PC-3 (cell line): ENCODE measurements at regions not wholly inside any gene's neighbourhood (a gene's known extent, or its start where the extent isn't known, plus 50 kb on each side); places are given as distances from the start of the nearest gene placed in this dataset.

Experiments used
- ATAC-seq: fragments of 200-7000 bp; cut with Tn5 transposase; 2 replicates; pipeline ENCODE4 v1.9.1; 2020; ENCODE audit warnings: mild to moderate bottlenecking, moderate library complexity
- BruUV-seq: library from RNA; stranded (reverse); fragments of 400-500 nt; replicated peaks from 2 replicates; lab custom pipeline; 2021; lab: Mats Ljungman, UMichigan
- CTCF ChIA-PET: fragments of 300-600 bp; sonication (Branson Sonifier 250); formaldehyde crosslinking; loops from one replicate; lab custom pipeline; 2022; ENCODE audit warnings: antibody characterized with exemption; lab: Charles Lee
- POLR2A ChIA-PET: fragments of 300-600 bp; sonication (Branson Sonifier 250); formaldehyde crosslinking; loops from one replicate; lab custom pipeline; 2022; ENCODE audit warnings: antibody characterized with exemption; ENCODE audit not compliant: unreplicated experiment; lab: Charles Lee
- DNase-seq: peaks from one replicate; pipeline ENCODE4 v3.0.0-alpha.2; 2015
- H2AFZ ChIP-seq: fragments of 300-600 bp; sonication (generic); 2 replicates; pipeline ENCODE4 v1.6.0; 2016; ENCODE audit warnings: antibody characterized with exemption, low read length
- H3F3A ChIP-seq: fragments of 300-600 bp; sonication (generic); one replicate; pipeline ENCODE4 v1.6.0; 2017; ENCODE audit warnings: antibody characterized with exemption, low read length, control low read depth, mild to moderate bottlenecking; ENCODE audit not compliant: unreplicated experiment
- H3K27ac ChIP-seq: fragments of 300-600 bp; sonication (generic); 2 replicates; pipeline ENCODE4 v1.5.1; 2016; ENCODE audit warnings: mild to moderate bottlenecking, low read length
- H3K27me3 ChIP-seq: fragments of 300-600 bp; sonication (generic); 2 replicates; pipeline ENCODE4 v1.6.1; 2016; ENCODE audit warnings: low read length, mixed read lengths
- H3K36me3 ChIP-seq: fragments of 300-600 bp; sonication (generic); 2 replicates; pipeline ENCODE4 v1.6.1; 2016; ENCODE audit warnings: low read depth, mixed run types, low read length, mixed read lengths
- H3K4me1 ChIP-seq: fragments of 300-600 bp; sonication (generic); 2 replicates; pipeline ENCODE4 v1.5.1; 2016; ENCODE audit warnings: low read length; ENCODE audit not compliant: insufficient read depth
- H3K4me2 ChIP-seq: fragments of 300-600 bp; sonication (generic); 2 replicates; pipeline ENCODE4 v1.6.0; 2016; ENCODE audit warnings: low read length
- H3K4me3 ChIP-seq: fragments of 300-600 bp; sonication (generic); 2 replicates; pipeline ENCODE4 v1.5.1; 2016; ENCODE audit warnings: mild to moderate bottlenecking, low read length, mixed read lengths
- H3K79me2 ChIP-seq: fragments of 300-600 bp; sonication (generic); 2 replicates; pipeline ENCODE4 v1.6.1; 2017; ENCODE audit warnings: low read length, mixed read lengths
- H3K9ac ChIP-seq: fragments of 300-600 bp; sonication (generic); 2 replicates; pipeline ENCODE4 v1.6.0; 2016; ENCODE audit warnings: mild to moderate bottlenecking, low read length
- H3K9me2 ChIP-seq: fragments of 300-600 bp; sonication (generic); replicated peaks from 2 replicates; pipeline ENCODE4 v1.6.1; 2016; ENCODE audit warnings: mixed run types, low read length, mixed read lengths
- H3K9me3 ChIP-seq: fragments of 300-600 bp; sonication (generic); 2 replicates; pipeline ENCODE4 v1.6.1; 2016; ENCODE audit warnings: low read length, mixed read lengths
- H4K20me1 ChIP-seq: fragments of 300-600 bp; sonication (generic); 2 replicates; pipeline ENCODE4 v1.6.1; 2016; ENCODE audit warnings: low read length, mixed read lengths
- CTCF ChIP-seq: fragments of 300-600 bp; sonication (generic); conservative IDR thresholded peaks from 2 replicates; pipeline ENCODE4 v1.5.1; 2017; ENCODE audit warnings: antibody characterized with exemption, low read depth, mild to moderate bottlenecking, low read length
- EZH2 ChIP-seq: fragments of 300-600 bp; sonication (generic); IDR thresholded peaks from one replicate; pipeline ENCODE4 v1.6.1; 2017; ENCODE audit warnings: antibody characterized with exemption, mild to moderate bottlenecking, low read length; ENCODE audit not compliant: unreplicated experiment
- EZH2phosphoT487 ChIP-seq: fragments of 300-600 bp; sonication (generic); IDR thresholded peaks from 2 replicates; pipeline ENCODE4 v1.6.1; 2018; ENCODE audit warnings: mild to moderate bottlenecking, antibody characterized with exemption, low read length, borderline replicate concordance
- intact Hi-C: fragments of 100-400 bp; cut with micrococcal nuclease; formaldehyde crosslinking; loops from 2 replicates; pipeline ENCODE4 v1.9.0; 2023

- H3K9me3 ChIP-seq: no peaks in the 10 kb centered on the region
- H3K4me2 ChIP-seq: no peak overlapping the region
- BruUV-seq: no TSS peak
- ATAC-seq: no peak
- H3K4me1 ChIP-seq: no peaks in the 10 kb centered on the region
- no peak overlapping the region for H2AFZ ChIP-seq
- no peak for DNase-seq
- H3K27ac ChIP-seq: no peak overlapping the region
- no peak overlapping the region for H3K9ac ChIP-seq
- 0 out of 2 replicates have a peak, but pooled peaks cover 6% of the 10 kb centered on the region for H3K27me3 ChIP-seq
- H3K79me2 ChIP-seq: no peaks in the 10 kb centered on the region
- H3K9me2 ChIP-seq: no peaks in the 10 kb centered on the region
- intact Hi-C loops: no loop called here
- H3K36me3 ChIP-seq: no peaks in the 10 kb centered on the region
- POLR2A ChIA-PET: no interaction called here
- no peak overlapping the region for H3K4me3 ChIP-seq
- H4K20me1 ChIP-seq: no peaks in the 10 kb centered on the region
- no peaks in the 10 kb centered on the region for H3F3A ChIP-seq
- no peak for TF ChIP-seq EZH2
- TF ChIP-seq EZH2phosphoT487: no peak
- no peak for TF ChIP-seq CTCF
- CTCF ChIA-PET: no interaction called here
Measured at GRCh38 chr2:10995366-10995970, 83.7 kb downstream of the KCNF1 start.

GRCh38 chr2:11004199-11004598 lies 92.5 kb downstream of the KCNF1 start:
- POLR2A ChIA-PET: interaction anchor here (0.5 kb wide), 1 partner anchor 119 kb away, joined by 8 read pairs; no protein-coding TSS in a partner anchor
- peak; percentile 95 for ATAC-seq
- TF ChIP-seq EZH2 (no peak), CTCF (no peak), EZH2phosphoT487 (no peak)

GRCh38 chr2:11005032-11005431 lies 93.3 kb downstream of the KCNF1 start:
- no peaks in the 10 kb centered on the region for H3K36me3 ChIP-seq
- H3K79me2 ChIP-seq: no peaks in the 10 kb centered on the region
- H3K27me3 ChIP-seq: no peaks in the 10 kb centered on the region
- H3K9me3 ChIP-seq: no peaks in the 10 kb centered on the region
- no peaks in the 10 kb centered on the region for H3F3A ChIP-seq
- CTCF ChIA-PET: no interaction called here
- H3K27ac ChIP-seq: no peak overlapping the region
- H3K9ac ChIP-seq: no peak overlapping the region
- no peaks in the 10 kb centered on the region for H4K20me1 ChIP-seq
- no peak for DNase-seq
- TF ChIP-seq CTCF (no peak), EZH2phosphoT487 (no peak), EZH2 (no peak)
- H3K9me2 ChIP-seq: no peaks in the 10 kb centered on the region
- POLR2A ChIA-PET: no interaction called here
- H3K4me3 ChIP-seq: no peak overlapping the region
- H3K4me2 ChIP-seq: no peak overlapping the region
- ATAC-seq: no peak
- no TSS peak for BruUV-seq
- intact Hi-C loops: no loop called here
- no peak overlapping the region for H2AFZ ChIP-seq
- H3K4me1 ChIP-seq: peaks cover 15% of the 10 kb centered on the region

More at GRCh38 chr2:11004199-11004598, 92.5 kb downstream of the KCNF1 start:
- Histone ChIP-seq H3K9me3 (no peaks in the 10 kb centered on the region), H2AFZ (no peak overlapping the region), H3K9me2 (no peaks in the 10 kb centered on the region), H3K27ac (no peak overlapping the region), H3F3A (no peaks in the 10 kb centered on the region), H3K9ac (no peak overlapping the region), H3K4me3 (no peak overlapping the region), H3K4me1 (peaks cover 15% of the 10 kb centered on the region), H3K36me3 (no peaks in the 10 kb centered on the region), H4K20me1 (no peaks in the 10 kb centered on the region), H3K4me2 (peak overlapping the region; percentile 35), H3K27me3 (no peaks in the 10 kb centered on the region), H3K79me2 (no peaks in the 10 kb centered on the region)
- intact Hi-C loops: no loop called here
- no TSS peak for BruUV-seq
- CTCF ChIA-PET: no interaction called here
- peak; percentile 78 for DNase-seq
